ENCODE measurements at regions not wholly inside any gene's neighbourhood (a gene's known extent, or its start where the extent isn't known, plus 50 kb on each side); places are given as distances from the start of the nearest gene placed in this dataset.
"Not testable (repeated sequence)": the region's sequence is repeated elsewhere in the genome, so short reads cannot be mapped to it uniquely, and the experiment has no call there.

- peaks cover 0 to 6% (median 2%) of the 10 kb centered on the region in 4 donors for H3K9me3 ChIP-seq (ENCODE audit: control insufficient read depth in 4 of 4, insufficient read depth in 3 of 4, low read length in 3 of 4)
- no peak for ATAC-seq (ENCODE audit: insufficient read depth, low FRiP score)
- WGBS, 2 donors, result 88 to 92% methylated on average over 4 of the region's 4 CpGs
- DNase-seq, result no peak
- no peak overlapping the region for H3K9ac ChIP-seq (ENCODE audit: insufficient read depth in 1 of 2, low read length in 2 of 2)
- no peak overlapping the region for H3K4me3 ChIP-seq
- TF ChIP-seq CTCF (IDR thresholded peaks at IDR 0.05; ENCODE audit: control extremely low read depth, extremely low read depth), result no peak
- no peak overlapping the region for H3K27ac ChIP-seq (ENCODE audit: low read depth in 1 of 2, low read length in 1 of 2)
- no peaks in the 10 kb centered on the region for H3K27me3 ChIP-seq (ENCODE audit: control insufficient read depth in 3 of 3, insufficient read depth in 3 of 3, low read length in 2 of 3)
- no peaks in the 10 kb centered on the region for H3K36me3 ChIP-seq (ENCODE audit: control insufficient read depth in 4 of 4, insufficient read depth in 4 of 4, low read length in 4 of 4)
- H3K4me1 ChIP-seq (ENCODE audit: control insufficient read depth in 5 of 5, insufficient read depth in 5 of 5, low read length in 5 of 5), result no peaks in the 10 kb centered on the region
Observed at GRCh38 chr12:46693034-46693433, 132.8 kb downstream of the SLC38A4 start.

DNA sequence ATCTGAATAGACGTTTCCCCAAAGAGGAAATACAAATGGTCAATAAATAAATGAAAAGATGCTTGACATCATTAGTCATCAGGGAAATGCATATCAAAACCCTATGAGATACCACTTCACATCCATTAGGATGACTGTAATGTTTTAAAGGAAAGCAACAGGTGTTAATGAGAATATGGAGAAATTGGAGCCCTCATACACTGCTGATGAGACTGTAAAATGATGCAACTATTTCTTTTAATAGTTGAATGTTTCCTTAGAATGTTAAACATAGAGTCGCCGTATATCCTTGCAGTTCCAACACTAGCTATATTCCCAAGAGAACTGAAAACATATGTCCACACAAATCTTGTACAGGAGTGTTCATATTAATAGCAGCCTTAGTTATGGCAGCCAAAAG, 133.2 kb downstream of the SLC38A4 start:
- no peak for DNase-seq
- peaks cover 0 to 2% (median 0%) of the 10 kb centered on the region in 4 donors for H3K9me3 ChIP-seq (ENCODE audit: control insufficient read depth in 4 of 4, insufficient read depth in 3 of 4, low read length in 3 of 4)
- H3K4me3 ChIP-seq, result no peak overlapping the region
- no peaks in the 10 kb centered on the region for H3K36me3 ChIP-seq (ENCODE audit: control insufficient read depth in 4 of 4, insufficient read depth in 4 of 4, low read length in 4 of 4)
- no peaks in the 10 kb centered on the region for H3K4me1 ChIP-seq (ENCODE audit: control insufficient read depth in 5 of 5, insufficient read depth in 5 of 5, low read length in 5 of 5)
- no peaks in the 10 kb centered on the region for H3K27me3 ChIP-seq (ENCODE audit: control insufficient read depth in 3 of 3, insufficient read depth in 3 of 3, low read length in 2 of 3)
- no peak for TF ChIP-seq CTCF (IDR thresholded peaks at IDR 0.05; ENCODE audit: control extremely low read depth, extremely low read depth)
- no peak overlapping the region for H3K27ac ChIP-seq (ENCODE audit: low read depth in 1 of 2, low read length in 1 of 2)
- ATAC-seq (ENCODE audit: insufficient read depth, low FRiP score), result no peak
- H3K9ac ChIP-seq (ENCODE audit: insufficient read depth in 1 of 2, low read length in 2 of 2), result no peak overlapping the region
- WGBS, 2 donors, result 82 to 93% methylated on average over 3 of the region's 3 CpGs

GRCh38 chr12:46686267-46686942, 139.4 kb downstream of the SLC38A4 start:
- peaks cover 0 to 6% (median 0%) of the 10 kb centered on the region in 4 donors for H3K9me3 ChIP-seq (ENCODE audit: control insufficient read depth in 4 of 4, insufficient read depth in 3 of 4, low read length in 3 of 4)
- H3K27me3 ChIP-seq (ENCODE audit: control insufficient read depth in 3 of 3, insufficient read depth in 3 of 3, low read length in 2 of 3), result no peaks in the 10 kb centered on the region
- no peak overlapping the region for H3K4me3 ChIP-seq
- DNase-seq (no peak), ATAC-seq (ENCODE audit: insufficient read depth, low FRiP score) (no peak)
- no peaks in the 10 kb centered on the region for H3K4me1 ChIP-seq (ENCODE audit: control insufficient read depth in 5 of 5, insufficient read depth in 5 of 5, low read length in 5 of 5)
- no peaks in the 10 kb centered on the region for H3K36me3 ChIP-seq (ENCODE audit: control insufficient read depth in 4 of 4, insufficient read depth in 4 of 4, low read length in 4 of 4)
- no peak overlapping the region for H3K9ac ChIP-seq (ENCODE audit: insufficient read depth in 1 of 2, low read length in 2 of 2)
- 91 to 92% methylated on average over 3 of the region's 3 CpGs for WGBS, 2 donors
- no peak for TF ChIP-seq CTCF (IDR thresholded peaks at IDR 0.05; ENCODE audit: control extremely low read depth, extremely low read depth)
- no peak overlapping the region for H3K27ac ChIP-seq (ENCODE audit: low read depth in 1 of 2, low read length in 1 of 2)

DNA sequence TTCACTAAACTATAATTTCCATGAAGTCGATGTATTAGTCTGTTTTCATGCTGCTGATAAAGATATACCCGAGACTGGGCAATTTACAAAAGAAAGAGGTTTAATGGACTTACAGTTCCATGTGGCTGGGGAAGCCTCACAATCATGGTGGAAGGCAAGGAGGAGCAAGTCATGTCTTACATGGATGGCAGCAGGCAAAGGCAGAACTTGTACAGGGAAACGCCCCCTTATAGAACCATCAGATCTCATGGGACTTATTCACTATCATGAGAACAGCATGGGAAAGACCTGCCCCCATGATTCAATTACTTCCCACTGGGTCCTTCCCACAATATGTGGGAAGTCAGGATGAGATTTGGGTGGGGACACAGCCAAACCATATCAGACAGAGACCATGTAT, 141.6 kb downstream of the SLC38A4 start:
- not testable (repeated sequence) for DNase-seq; H3K9ac ChIP-seq (ENCODE audit: insufficient read depth in 1 of 2, low read length in 2 of 2); H3K27me3 ChIP-seq (ENCODE audit: control insufficient read depth in 3 of 3, insufficient read depth in 3 of 3, low read length in 2 of 3); ATAC-seq (ENCODE audit: insufficient read depth, low FRiP score); H3K4me3 ChIP-seq; H3K27ac ChIP-seq (ENCODE audit: low read depth in 1 of 2, low read length in 1 of 2); H3K36me3 ChIP-seq (ENCODE audit: control insufficient read depth in 4 of 4, insufficient read depth in 4 of 4, low read length in 4 of 4); H3K9me3 ChIP-seq (ENCODE audit: control insufficient read depth in 4 of 4, insufficient read depth in 3 of 4, low read length in 3 of 4); H3K4me1 ChIP-seq (ENCODE audit: control insufficient read depth in 5 of 5, insufficient read depth in 5 of 5, low read length in 5 of 5)
- WGBS, 2 donors, result 96 to 97% methylated on average over 3 of the region's 3 CpGs
